Endothelial cell of umbilical vein (primary cell): ENCODE measurements at regions not wholly inside any gene's neighbourhood (a gene's known extent, or its start where the extent isn't known, plus 50 kb on each side); places are given as distances from the start of the nearest gene placed in this dataset.

Experiments used
- BruUV-seq: library from RNA; stranded (reverse); fragments of 400-500 nt; replicated peaks from 2 replicates; lab custom pipeline; 2021; lab: Mats Ljungman, UMichigan
- CTCF ChIA-PET: fragments of 300-600, 350-600 bp; sonication (Branson Sonifier 250); formaldehyde crosslinking; loops from one replicate; lab custom pipeline; 2021; ENCODE audit warnings: antibody characterized with exemption, inconsistent platforms; lab: Charles Lee
- POLR2A ChIA-PET: fragments of 300-600, 350-600 bp; sonication (Branson Sonifier 250); formaldehyde crosslinking; loops from one replicate; lab custom pipeline; 2021; ENCODE audit warnings: antibody characterized with exemption, inconsistent platforms; lab: Charles Lee
- DNase-seq: peaks from one replicate; pipeline ENCODE4 v3.0.0-alpha.2; 2011; ENCODE audit warnings: low read depth, low spot score
- FAIRE-seq: peaks from 2 replicates; lab custom pipeline; 2011; peaks lifted over from hg19 to GRCh38; lab: Jason Lieb, UNC
- H2AFZ ChIP-seq: 2 replicates; pipeline ENCODE4 v1.6.0; 2012; ENCODE audit warnings: low read depth, low read length, control low read depth, inconsistent platforms
- H3K27ac ChIP-seq: 2 replicates; pipeline ENCODE4 v1.5.1; 2011; ENCODE audit warnings: low read depth, mild to moderate bottlenecking, control low read depth, low read length, moderate library complexity; ENCODE audit not compliant: insufficient read depth
- H3K27me3 ChIP-seq, 2 experiments: 2 replicates each; pipeline versions ENCODE4 v1.6.0 to v1.6.1; 2011; ENCODE audit warnings: low read length in 2 of 2, mixed read lengths in 1 of 2; ENCODE audit not compliant: control insufficient read depth in 2 of 2, insufficient read depth in 2 of 2
- H3K36me3 ChIP-seq, 2 experiments: 2 replicates in 1 of 2; 3 replicates in 1 of 2; pipeline ENCODE4 v1.5.1; 2011; ENCODE audit warnings: low read length in 2 of 2, mild to moderate bottlenecking in 1 of 2, moderate library complexity in 1 of 2; ENCODE audit not compliant: control insufficient read depth in 2 of 2, insufficient read depth in 2 of 2; ENCODE audit errors: extremely low read depth in 1 of 2
- H3K4me1 ChIP-seq: 3 replicates; pipeline ENCODE4 v1.5.1; 2011; ENCODE audit warnings: mild to moderate bottlenecking, low read length; ENCODE audit not compliant: control insufficient read depth, insufficient read depth; ENCODE audit errors: extremely low read depth
- H3K4me2 ChIP-seq: 2 replicates; pipeline ENCODE4 v1.6.1; 2011; ENCODE audit warnings: low read length, control low read depth, mixed read lengths; ENCODE audit not compliant: insufficient read depth
- H3K4me3 ChIP-seq, 3 experiments: fragments of 200-600 bp in 1 of 3; sonication (generic), shearing (Covaris generic) in 1 of 3; replicated peaks in 1 of 3; 2 replicates each; pipeline ENCODE4 v1.5.1; 2011 to 2016; ENCODE audit warnings: control low read depth in 3 of 3, low read length in 3 of 3, mild to moderate bottlenecking in 2 of 3, inconsistent platforms in 1 of 3, low read depth in 1 of 3, moderate library complexity in 1 of 3; ENCODE audit not compliant: insufficient read depth in 1 of 3
- H3K79me2 ChIP-seq: 2 replicates; pipeline ENCODE4 v1.6.0; 2012; ENCODE audit warnings: low read length, inconsistent platforms; ENCODE audit not compliant: control insufficient read depth, insufficient read depth
- H3K9ac ChIP-seq: replicated peaks from 2 replicates; pipeline ENCODE3; 2011; ENCODE audit warnings: low read length, control low read depth; ENCODE audit not compliant: insufficient read depth; ENCODE audit errors: extremely low read depth
- H3K9me1 ChIP-seq: replicated peaks from 3 replicates; pipeline ENCODE4 v1.6.0; 2011; ENCODE audit warnings: mild to moderate bottlenecking, low read length; ENCODE audit not compliant: control insufficient read depth, insufficient read depth; ENCODE audit errors: extremely low read depth
- H3K9me3 ChIP-seq: replicated peaks from 2 replicates; pipeline ENCODE4 v1.5.1; 2012; ENCODE audit warnings: low read length, inconsistent platforms; ENCODE audit not compliant: control insufficient read depth, insufficient read depth
- H4K20me1 ChIP-seq: replicated peaks from 2 replicates; pipeline ENCODE3; 2011; ENCODE audit warnings: mild to moderate bottlenecking, low read length; ENCODE audit not compliant: control insufficient read depth, insufficient read depth; ENCODE audit errors: extremely low read depth
- EZH2 ChIP-seq: IDR thresholded peaks from 2 replicates; pipeline ENCODE4 v1.6.1; 2012; ENCODE audit warnings: borderline replicate concordance, low read depth, mild to moderate bottlenecking, moderate library complexity, low read length, inconsistent platforms; ENCODE audit not compliant: severe bottlenecking
- FOS ChIP-seq: IDR thresholded peaks from 2 replicates; pipeline ENCODE4 v1.6.1; 2011; ENCODE audit warnings: mild to moderate bottlenecking, low read length, moderate library complexity, borderline replicate concordance; ENCODE audit not compliant: insufficient read depth
- GATA2 ChIP-seq: IDR thresholded peaks from 2 replicates; pipeline ENCODE4 v1.7.0; 2011; ENCODE audit warnings: low read depth, mild to moderate bottlenecking, moderate library complexity, mixed read lengths, low read length; ENCODE audit not compliant: insufficient read length, insufficient read depth
- JUN ChIP-seq: IDR thresholded peaks from 2 replicates; pipeline ENCODE4 v1.6.1; 2011; ENCODE audit warnings: borderline replicate concordance, low read depth; ENCODE audit not compliant: insufficient read length, insufficient read depth
- MYC ChIP-seq: IDR thresholded peaks from one replicate; pipeline ENCODE4 v1.6.1; 2011; ENCODE audit warnings: mild to moderate bottlenecking, low read depth, low read length
- POLR2A ChIP-seq: IDR thresholded peaks from 2 replicates; pipeline ENCODE4 v1.6.1; 2012; ENCODE audit warnings: low read depth, mild to moderate bottlenecking, control low read depth, low read length
- POLR2AphosphoS5 ChIP-seq: IDR thresholded peaks from 2 replicates; pipeline ENCODE4 v1.6.1; 2012; ENCODE audit warnings: low read depth, mild to moderate bottlenecking, control low read depth, low read length, moderate library complexity; ENCODE audit not compliant: insufficient read depth
- dilution Hi-C: fragments of 300-500 bp; cut with MboI; formaldehyde crosslinking; loops from one replicate; pipeline ENCODE4 v1.15.0; 2019; ENCODE audit warnings: low sequenced_read_pairs; ENCODE audit not compliant: extremely low pct_ligation_motif_present
- intact Hi-C: fragments of 100-400 bp; cut with micrococcal nuclease; formaldehyde crosslinking; loops from one replicate; pipeline ENCODE4 v1.10.0; 2022
- TF ChIP-seq, protein P1 (sequence below): IDR thresholded peaks from 2 replicates; pipeline ENCODE4 v1.6.1; 2011; ENCODE audit not compliant: insufficient read depth, insufficient read length
- TF ChIP-seq, protein P2 (sequence below), 2 donors: IDR thresholded peaks; 1 replicate in 1 of 2; 2 replicates in 1 of 2; pipeline ENCODE4 v1.5.1; 2011; ENCODE audit warnings: low read length in 2 of 2, mild to moderate bottlenecking in 2 of 2, moderate library complexity in 2 of 2, control low read depth in 1 of 2, inconsistent platforms in 1 of 2, low read depth in 1 of 2; ENCODE audit not compliant: insufficient read depth in 1 of 2; ENCODE audit errors: extremely low read depth in 1 of 2

DNA sequence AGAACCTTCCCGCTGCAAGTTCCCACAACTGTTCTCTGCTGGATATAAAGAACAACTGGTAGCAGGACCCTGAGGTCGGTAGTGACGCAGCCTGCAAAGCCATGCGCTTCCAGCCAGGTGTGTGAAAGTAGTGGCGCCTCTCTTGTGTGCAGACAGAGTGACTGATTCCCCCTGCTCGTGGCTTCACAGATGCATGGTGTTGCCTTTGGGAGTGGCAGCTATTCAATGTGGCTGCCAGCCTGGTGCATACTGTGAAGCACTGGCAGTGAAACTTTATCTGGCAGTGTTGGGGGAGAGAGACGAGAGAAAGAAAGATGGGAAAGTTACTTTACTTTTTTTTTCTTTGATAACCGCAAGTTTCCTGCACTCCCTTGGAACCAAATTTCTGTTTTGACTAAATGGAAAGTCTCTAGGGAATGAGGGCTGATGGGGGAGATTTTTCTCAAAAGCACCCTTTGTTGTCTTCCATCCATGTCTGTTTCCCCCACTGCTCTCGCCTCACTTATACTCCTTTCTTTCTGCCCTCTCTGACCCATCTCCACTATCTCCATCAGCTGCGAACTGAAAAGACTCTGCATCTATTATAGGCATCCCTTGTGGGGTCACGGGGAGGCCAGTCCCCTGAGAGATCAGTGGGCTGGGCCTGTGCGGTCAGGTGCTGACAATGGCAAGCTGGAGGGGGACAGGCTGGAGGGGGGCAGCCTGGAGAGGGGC, 90.0 kb upstream of the TNP1 start:
- H3K36me3 ChIP-seq = no peaks in the 10 kb centered on the region
- intact Hi-C loops = no loop called here
- no peaks in the 10 kb centered on the region for H3K79me2 ChIP-seq
- H3K9ac ChIP-seq = no peak overlapping the region
- no peaks in the 10 kb centered on the region for H3K9me3 ChIP-seq
- H3K4me3 ChIP-seq = no peak overlapping the region
- DNase-seq = no peak
- dilution Hi-C loops = no loop called here
- BruUV-seq = no TSS peak
- H4K20me1 ChIP-seq = no peaks in the 10 kb centered on the region
- POLR2A ChIA-PET = no interaction called here
- CTCF ChIA-PET = no interaction called here
- FAIRE-seq = no peak
- no peaks in the 10 kb centered on the region for H3K27me3 ChIP-seq
- H3K4me2 ChIP-seq = no peak overlapping the region
- no peaks in the 10 kb centered on the region for H3K4me1 ChIP-seq
- no peak overlapping the region for H3K27ac ChIP-seq
- no peaks in the 10 kb centered on the region for H3K9me1 ChIP-seq
- no peak for TF ChIP-seq JUN
- TF ChIP-seq MYC = no peak
- TF ChIP-seq, protein P1, sequence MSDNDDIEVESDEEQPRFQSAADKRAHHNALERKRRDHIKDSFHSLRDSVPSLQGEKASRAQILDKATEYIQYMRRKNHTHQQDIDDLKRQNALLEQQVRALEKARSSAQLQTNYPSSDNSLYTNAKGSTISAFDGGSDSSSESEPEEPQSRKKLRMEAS = no peak
- no peak for TF ChIP-seq POLR2AphosphoS5
- TF ChIP-seq POLR2A = no peak
- no peak for TF ChIP-seq GATA2
- TF ChIP-seq, protein P2, sequence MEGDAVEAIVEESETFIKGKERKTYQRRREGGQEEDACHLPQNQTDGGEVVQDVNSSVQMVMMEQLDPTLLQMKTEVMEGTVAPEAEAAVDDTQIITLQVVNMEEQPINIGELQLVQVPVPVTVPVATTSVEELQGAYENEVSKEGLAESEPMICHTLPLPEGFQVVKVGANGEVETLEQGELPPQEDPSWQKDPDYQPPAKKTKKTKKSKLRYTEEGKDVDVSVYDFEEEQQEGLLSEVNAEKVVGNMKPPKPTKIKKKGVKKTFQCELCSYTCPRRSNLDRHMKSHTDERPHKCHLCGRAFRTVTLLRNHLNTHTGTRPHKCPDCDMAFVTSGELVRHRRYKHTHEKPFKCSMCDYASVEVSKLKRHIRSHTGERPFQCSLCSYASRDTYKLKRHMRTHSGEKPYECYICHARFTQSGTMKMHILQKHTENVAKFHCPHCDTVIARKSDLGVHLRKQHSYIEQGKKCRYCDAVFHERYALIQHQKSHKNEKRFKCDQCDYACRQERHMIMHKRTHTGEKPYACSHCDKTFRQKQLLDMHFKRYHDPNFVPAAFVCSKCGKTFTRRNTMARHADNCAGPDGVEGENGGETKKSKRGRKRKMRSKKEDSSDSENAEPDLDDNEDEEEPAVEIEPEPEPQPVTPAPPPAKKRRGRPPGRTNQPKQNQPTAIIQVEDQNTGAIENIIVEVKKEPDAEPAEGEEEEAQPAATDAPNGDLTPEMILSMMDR (IDR thresholded peaks at IDR 0.05; ENCODE audit: extremely low read depth in 1 of 2, insufficient read depth in 1 of 2, low read depth in 1 of 2, low read length in 2 of 2) = no peak
- no peak for TF ChIP-seq EZH2
- no peak for TF ChIP-seq FOS
- H2AFZ ChIP-seq = no peak overlapping the region
